Skeletal muscle tissue (tissue), 3 donors: ENCODE measurements at regions not wholly inside any gene's neighbourhood (a gene's known extent, or its start where the extent isn't known, plus 50 kb on each side); places are given as distances from the start of the nearest gene placed in this dataset.
A peak's percentile ranks its signal among the peaks of the same experiment; 100 is the strongest.

ENCODE experiments used
- H3K27ac ChIP-seq: one replicate; pipeline ENCODE4 v1.7.0; 2013; ENCODE audit warnings: mild to moderate bottlenecking, low read depth, low read length, inconsistent platforms
- H3K27me3 ChIP-seq, 3 donors: one replicate each; pipeline ENCODE4 v1.7.0; 2013; ENCODE audit warnings: low read length in 3 of 3; ENCODE audit not compliant: control insufficient read depth in 3 of 3, insufficient read depth in 3 of 3
- H3K36me3 ChIP-seq, 3 donors: one replicate each; pipeline ENCODE4 v1.7.0; 2013; ENCODE audit warnings: low read length in 3 of 3; ENCODE audit not compliant: control insufficient read depth in 3 of 3, insufficient read depth in 3 of 3
- H3K4me1 ChIP-seq, 3 donors: one replicate each; pipeline ENCODE4 v1.7.0; 2013; ENCODE audit warnings: low read length in 3 of 3, mild to moderate bottlenecking in 3 of 3; ENCODE audit not compliant: control insufficient read depth in 3 of 3, insufficient read depth in 3 of 3
- H3K4me3 ChIP-seq, 3 donors: one replicate each; pipeline ENCODE4 v1.7.0; 2013; ENCODE audit warnings: low read length in 3 of 3
- H3K9ac ChIP-seq, 3 donors: one replicate each; pipeline ENCODE4 v1.7.0; 2013; ENCODE audit warnings: low read length in 3 of 3, mild to moderate bottlenecking in 3 of 3, moderate library complexity in 2 of 3, low read depth in 1 of 3
- H3K9me3 ChIP-seq, 3 donors: one replicate each; pipeline ENCODE4 v1.7.0; 2013; ENCODE audit warnings: low read length in 3 of 3; ENCODE audit not compliant: control insufficient read depth in 3 of 3
- donor health status: Osteomylitis.

DNA sequence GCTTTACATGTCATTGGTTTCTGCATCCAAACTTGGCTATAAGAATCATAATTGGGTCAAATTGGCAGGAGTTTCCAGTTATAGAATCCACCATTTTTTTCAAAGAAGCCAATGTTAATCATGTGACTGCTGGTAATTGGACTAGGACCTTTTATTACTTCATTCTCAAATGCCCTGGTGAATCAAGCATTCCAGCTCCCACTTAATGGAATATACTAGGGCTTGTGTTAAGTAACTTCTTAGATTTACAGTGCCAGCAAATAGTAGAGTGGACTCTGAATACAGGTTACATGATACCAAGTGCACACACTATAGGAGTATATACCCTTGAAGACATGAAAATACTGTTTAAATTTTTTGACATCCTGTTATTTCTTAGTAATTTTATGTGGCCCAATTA, 96.7 kb downstream of the NUDT12 start:
- Histone ChIP-seq H3K36me3 (no peaks in the 10 kb centered on the region), H3K4me1 (peaks cover 2 to 22% (median 7%) of the 10 kb centered on the region in 3 donors), H3K9me3 (no peaks in the 10 kb centered on the region), H3K9ac (no peak overlapping the region), H3K27me3 (no peaks in the 10 kb centered on the region), H3K4me3 (no peak overlapping the region), H3K27ac (no peak overlapping the region)

DNA sequence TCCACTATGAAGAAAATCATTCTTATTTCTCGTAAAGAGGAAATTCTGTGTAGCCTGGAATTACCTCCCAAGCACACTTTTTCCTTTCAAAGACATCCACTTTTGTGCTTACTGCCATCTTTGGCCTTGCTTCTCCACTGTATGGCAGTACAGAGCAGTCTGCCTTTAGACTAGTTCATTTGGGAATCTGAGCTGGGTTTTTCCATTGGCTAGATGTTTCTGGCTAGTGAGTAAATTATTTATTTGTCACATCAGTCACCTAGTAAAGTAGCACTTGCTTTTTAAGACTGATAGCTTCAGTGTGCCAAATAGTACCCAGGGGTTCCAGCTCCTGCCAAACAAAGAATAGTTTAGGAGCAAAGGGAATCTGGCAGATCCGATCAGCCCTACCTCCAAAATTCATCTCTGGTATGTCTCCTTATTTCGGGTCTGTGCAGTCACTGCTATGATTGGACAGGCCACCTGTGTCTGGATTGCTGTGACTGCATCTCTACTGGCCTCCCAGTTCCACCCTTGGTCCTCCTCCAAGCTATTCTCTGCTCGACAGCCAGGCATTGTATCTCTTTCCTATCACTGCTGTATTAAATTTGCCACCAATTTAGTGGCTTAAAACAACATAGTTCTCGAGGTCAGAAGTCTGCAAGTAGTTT, 97.6 kb downstream of the NUDT12 start:
- Histone ChIP-seq H3K4me3 (no peak overlapping the region), H3K27me3 (no peaks in the 10 kb centered on the region), H3K4me1 (peaks cover 2 to 22% (median 7%) of the 10 kb centered on the region in 3 donors), H3K27ac (peak overlapping the region; percentile 36), H3K36me3 (no peaks in the 10 kb centered on the region), H3K9ac (no peak overlapping the region), H3K9me3 (no peaks in the 10 kb centered on the region)

DNA sequence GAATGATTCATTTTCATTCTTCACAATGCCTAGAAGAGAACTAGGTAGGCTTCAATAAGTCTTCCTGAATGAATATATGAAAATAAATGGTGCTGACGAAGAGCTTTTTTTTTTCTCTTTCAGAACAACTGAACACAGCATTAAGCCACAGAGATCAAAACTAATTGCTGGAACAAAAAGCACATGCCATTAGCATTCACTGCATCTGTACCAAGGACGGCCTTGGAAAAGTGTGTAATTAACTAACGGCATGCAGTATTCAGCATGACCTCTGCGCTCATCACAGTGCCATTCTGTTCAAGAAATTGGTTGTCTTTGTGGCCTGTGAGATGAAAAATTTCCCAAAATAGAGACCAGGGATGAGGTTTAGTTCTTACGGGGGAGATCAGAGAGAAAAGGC, 99.3 kb downstream of the NUDT12 start:
- H3K27ac ChIP-seq: no peak overlapping the region
- H3K27me3 ChIP-seq: no peaks in the 10 kb centered on the region
- peaks cover 2 to 22% (median 7%) of the 10 kb centered on the region in 3 donors for H3K4me1 ChIP-seq
- no peaks in the 10 kb centered on the region for H3K9me3 ChIP-seq
- no peak overlapping the region for H3K4me3 ChIP-seq
- no peaks in the 10 kb centered on the region for H3K36me3 ChIP-seq
- no peak overlapping the region for H3K9ac ChIP-seq

DNA sequence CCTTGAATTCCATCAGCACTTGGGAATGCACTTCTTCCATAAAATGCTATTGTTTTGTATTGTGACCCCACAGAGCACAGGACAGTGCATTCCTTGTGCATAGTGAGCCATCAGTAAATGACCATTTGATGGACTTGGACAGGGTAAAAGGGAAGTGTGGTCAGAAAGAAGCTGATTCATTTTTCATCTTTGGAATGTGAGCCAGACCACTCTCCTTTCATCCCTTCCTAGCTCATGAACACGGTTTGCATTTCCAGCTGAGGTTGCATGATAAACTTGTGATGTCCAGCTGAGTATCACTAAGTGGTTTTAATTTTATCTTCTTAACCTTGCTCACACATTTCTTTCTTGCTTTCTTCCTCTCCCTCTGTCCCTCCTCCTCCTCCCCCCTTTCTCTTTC, 101.3 kb downstream of the NUDT12 start:
- Histone ChIP-seq H3K4me3 (no peak overlapping the region), H3K9ac (no peak overlapping the region), H3K27ac (no peak overlapping the region), H3K27me3 (no peaks in the 10 kb centered on the region), H3K4me1 (peaks cover 2 to 19% (median 7%) of the 10 kb centered on the region in 3 donors), H3K36me3 (no peaks in the 10 kb centered on the region), H3K9me3 (no peaks in the 10 kb centered on the region)

DNA sequence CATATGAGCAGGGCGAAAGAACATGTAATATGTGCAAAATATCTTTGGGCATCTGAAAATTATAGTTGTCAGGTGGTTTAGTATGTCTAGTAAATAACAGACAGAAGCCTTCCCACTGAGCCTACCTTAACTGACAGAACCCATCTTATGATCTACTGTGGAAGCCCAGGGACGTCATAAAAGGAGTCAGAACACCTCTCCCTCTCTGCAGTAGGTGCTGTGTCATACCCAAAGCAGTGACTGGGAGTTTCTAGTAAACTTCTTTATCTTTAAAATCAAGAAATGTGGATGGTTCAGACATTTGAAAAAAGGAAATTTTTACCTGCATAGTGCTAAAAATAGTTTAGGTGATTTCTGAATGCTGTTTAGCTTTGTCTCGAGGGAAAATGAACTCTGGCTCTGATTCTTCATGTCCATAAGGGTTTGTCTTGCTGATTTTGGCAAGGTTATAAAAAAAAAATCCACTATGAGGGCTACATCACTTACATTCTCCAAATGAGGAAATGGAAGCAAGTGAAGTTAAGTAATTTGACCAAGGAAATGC, 104.0 kb downstream of the NUDT12 start:
- Histone ChIP-seq H3K27me3 (no peaks in the 10 kb centered on the region), H3K27ac (no peak overlapping the region), H3K9ac (no peak overlapping the region), H3K36me3 (no peaks in the 10 kb centered on the region), H3K9me3 (no peaks in the 10 kb centered on the region), H3K4me1 (no peaks in the 10 kb centered on the region), H3K4me3 (no peak overlapping the region)

DNA sequence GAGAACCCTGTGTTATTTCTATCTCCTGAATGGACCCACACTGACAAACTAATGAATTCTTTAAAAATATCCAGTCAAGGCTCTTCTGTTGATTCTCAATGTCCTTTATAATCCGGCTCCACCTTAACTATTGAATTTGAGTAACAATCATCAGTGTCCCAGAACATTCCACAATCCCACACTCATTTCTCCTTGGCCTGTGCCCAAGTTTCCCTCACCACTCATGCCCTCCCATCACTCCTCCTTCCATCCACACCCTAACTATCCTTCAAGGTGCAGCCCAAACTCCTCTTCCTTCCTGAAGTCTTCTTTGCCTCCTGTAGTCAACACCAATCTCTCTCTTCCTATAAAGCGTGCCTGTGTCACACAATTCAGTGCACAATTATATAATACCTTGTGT, 106.1 kb downstream of the NUDT12 start:
- Histone ChIP-seq H3K9me3 (no peaks in the 10 kb centered on the region), H3K27me3 (no peaks in the 10 kb centered on the region), H3K4me1 (no peaks in the 10 kb centered on the region), H3K4me3 (no peak overlapping the region), H3K27ac (no peak overlapping the region), H3K36me3 (no peaks in the 10 kb centered on the region), H3K9ac (no peak overlapping the region)

DNA sequence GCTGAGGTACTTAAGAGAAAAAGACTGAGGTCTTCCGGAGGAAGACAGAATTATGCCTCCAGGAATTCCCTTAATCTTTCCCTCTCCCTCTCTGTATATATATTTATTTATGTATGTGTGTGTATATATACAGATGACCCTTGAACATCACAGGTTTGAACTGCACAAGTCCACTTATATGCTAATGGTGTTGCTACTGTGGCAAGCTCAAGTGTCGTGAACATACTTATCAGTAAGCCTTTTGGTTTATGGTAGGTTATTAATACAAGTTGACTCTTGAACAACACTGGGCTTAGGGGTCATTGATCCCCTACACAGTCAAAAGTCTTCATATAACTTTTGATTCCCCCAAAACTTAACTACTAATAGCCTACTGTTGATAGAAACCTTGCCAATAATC, 106.8 kb downstream of the NUDT12 start:
- Histone ChIP-seq H3K4me1 (no peaks in the 10 kb centered on the region), H3K9me3 (no peaks in the 10 kb centered on the region), H3K9ac (no peak overlapping the region), H3K27ac (no peak overlapping the region), H3K4me3 (no peak overlapping the region), H3K36me3 (no peaks in the 10 kb centered on the region), H3K27me3 (no peaks in the 10 kb centered on the region)

DNA sequence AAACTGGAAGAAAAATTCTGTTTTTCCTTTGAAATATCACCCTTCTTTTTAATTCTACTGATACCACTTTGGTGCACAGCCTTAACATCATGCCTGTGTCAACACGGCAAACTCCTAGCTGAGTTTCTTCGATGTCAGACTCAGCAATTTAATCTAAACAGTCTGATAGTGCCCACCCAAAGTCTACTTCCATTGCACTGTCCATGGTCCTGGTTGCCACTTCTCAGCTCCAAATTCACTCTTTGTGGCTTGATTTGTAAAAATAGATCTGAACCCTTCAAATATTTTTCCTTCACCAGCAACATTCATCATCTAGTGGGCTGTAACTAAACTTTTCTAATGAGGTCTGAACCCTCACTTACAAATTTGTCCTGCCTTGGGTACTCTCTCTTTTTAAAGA, 107.8 kb downstream of the NUDT12 start:
- Histone ChIP-seq H3K9ac (no peak overlapping the region), H3K27me3 (no peaks in the 10 kb centered on the region), H3K4me3 (no peak overlapping the region), H3K27ac (no peak overlapping the region), H3K9me3 (no peaks in the 10 kb centered on the region), H3K36me3 (no peaks in the 10 kb centered on the region), H3K4me1 (no peaks in the 10 kb centered on the region)

DNA sequence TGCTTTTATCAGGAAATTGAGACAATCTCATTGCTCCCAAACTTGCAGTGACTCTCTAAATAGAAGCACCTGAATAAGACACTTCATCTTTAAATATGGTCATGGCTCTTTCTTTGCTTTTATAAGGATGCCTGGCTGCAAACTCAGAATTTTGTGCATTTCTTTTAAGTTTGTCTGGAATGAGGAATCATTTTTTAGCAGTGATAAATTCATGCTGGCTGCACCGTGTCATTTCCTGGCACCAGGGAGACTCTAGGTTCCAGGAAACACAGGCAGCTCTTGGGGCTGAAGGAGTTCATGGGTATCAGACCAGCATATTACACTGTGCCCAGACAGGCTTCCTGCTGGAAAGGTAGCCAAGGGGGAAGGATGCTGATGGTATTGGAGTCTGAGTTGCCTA, 109.9 kb downstream of the NUDT12 start:
- no peaks in the 10 kb centered on the region for H3K4me1 ChIP-seq
- no peaks in the 10 kb centered on the region for H3K9me3 ChIP-seq
- no peaks in the 10 kb centered on the region for H3K36me3 ChIP-seq
- H3K27me3 ChIP-seq: no peaks in the 10 kb centered on the region
- no peak overlapping the region for H3K4me3 ChIP-seq
- no peak overlapping the region for H3K9ac ChIP-seq
- no peak overlapping the region for H3K27ac ChIP-seq

DNA sequence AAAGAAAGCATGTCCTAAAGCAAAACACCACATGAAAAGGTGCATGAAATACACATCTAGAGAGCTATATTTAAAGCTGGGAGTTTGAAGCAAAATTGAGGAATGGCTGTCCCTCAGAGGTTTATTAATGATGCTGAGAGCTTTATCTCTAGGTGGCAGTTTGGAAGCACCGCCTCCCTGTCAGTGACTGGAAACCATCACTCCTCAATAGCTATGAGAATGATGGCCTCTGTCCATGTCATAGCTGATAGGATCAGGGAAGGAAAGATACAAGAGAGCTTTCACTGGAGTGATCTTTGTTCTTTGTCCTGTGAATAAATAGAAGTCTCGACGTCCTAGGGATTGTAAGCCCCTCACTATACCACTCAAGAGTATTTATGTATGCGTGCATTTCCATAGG, 110.5 kb downstream of the NUDT12 start:
- Histone ChIP-seq H3K9ac (no peak overlapping the region), H3K9me3 (no peaks in the 10 kb centered on the region)

More for the DNA sequence above, 110.5 kb downstream of the NUDT12 start:
- H3K36me3 ChIP-seq: no peaks in the 10 kb centered on the region
- no peaks in the 10 kb centered on the region for H3K4me1 ChIP-seq
- H3K27me3 ChIP-seq: no peaks in the 10 kb centered on the region
- H3K27ac ChIP-seq: no peak overlapping the region
- H3K4me3 ChIP-seq: no peak overlapping the region
